Islet precursor cell (in vitro differentiated cells): ENCODE measurements at regions not wholly inside any gene's neighbourhood (a gene's known extent, or its start where the extent isn't known, plus 50 kb on each side); places are given as distances from the start of the nearest gene placed in this dataset.
"Not testable (repeated sequence)": the region's sequence is repeated elsewhere in the genome, so short reads cannot be mapped to it uniquely, and the experiment has no call there.

ENCODE experiments used
- DNase-seq: peaks from one replicate; pipeline ENCODE4 v3.0.0-alpha.2; 2018

DNA sequence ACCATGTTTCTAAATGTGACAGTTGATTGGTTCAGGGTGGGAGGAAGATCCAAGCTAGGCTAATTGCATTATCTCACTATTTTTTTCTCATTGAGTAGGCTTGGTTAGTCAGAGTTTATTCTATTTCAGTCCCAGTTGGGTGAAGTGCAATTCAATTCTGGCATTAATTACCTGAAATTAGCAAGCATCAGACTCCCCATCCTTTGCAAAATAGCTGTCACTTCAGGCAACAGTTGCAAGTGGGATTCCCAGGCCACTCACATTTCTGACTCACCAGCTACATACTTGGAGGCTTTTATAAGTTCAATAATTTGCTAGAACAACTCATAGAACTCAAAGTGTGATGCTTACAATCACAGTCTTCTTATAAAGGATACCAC, 155.8 kb upstream of the HAND2 start:
- no peak for DNase-seq

DNA sequence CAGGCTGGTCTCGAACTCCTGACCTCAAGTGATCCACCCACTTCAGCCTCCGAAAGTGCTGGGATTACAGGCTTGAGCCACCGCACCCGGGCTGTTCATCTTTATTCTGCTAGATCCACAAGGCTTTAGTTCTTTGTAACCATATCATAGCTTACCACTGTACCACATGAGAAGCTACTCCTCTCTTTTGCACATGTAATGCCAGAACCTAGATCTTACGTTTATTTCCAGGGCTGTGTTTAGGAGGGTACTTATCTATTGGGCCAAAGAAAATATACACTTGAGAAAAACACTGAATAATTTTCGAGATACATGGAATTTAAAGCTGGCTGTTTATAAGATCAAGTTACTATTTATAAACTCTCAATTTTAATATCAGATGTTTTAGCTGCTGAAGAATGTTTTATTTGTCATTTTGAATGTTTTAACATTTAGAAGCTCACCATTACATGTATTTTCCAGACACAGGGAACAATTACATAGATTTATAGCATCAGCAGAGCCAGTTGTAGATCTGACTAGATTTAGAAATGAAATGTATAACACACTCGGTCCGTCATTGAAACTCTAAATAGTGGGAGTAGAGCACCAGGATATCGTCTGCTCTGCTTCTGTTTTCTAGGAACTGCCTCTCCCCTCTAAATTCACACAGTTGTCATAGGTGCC, 155.3 kb upstream of the HAND2 start:
- DNase-seq = no peak

DNA sequence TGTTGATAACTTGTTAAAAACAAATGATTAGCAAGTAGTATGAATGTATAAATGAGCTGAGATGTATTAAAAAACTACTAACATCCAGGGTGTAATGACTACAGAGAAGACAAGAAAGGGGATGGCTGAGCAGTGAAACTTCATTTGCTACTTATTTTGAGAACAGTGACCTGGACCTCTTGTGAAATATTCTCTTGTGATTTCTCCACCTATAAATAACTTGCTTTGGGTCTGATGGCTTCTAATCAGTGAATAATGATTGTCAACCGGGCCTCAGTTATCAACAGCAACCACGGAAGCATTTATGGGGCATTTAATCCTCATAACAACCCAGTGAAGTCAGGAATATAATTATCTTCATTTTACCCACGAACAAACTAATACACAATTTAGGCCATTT, 154.2 kb upstream of the HAND2 start:
- DNase-seq = no peak

DNA sequence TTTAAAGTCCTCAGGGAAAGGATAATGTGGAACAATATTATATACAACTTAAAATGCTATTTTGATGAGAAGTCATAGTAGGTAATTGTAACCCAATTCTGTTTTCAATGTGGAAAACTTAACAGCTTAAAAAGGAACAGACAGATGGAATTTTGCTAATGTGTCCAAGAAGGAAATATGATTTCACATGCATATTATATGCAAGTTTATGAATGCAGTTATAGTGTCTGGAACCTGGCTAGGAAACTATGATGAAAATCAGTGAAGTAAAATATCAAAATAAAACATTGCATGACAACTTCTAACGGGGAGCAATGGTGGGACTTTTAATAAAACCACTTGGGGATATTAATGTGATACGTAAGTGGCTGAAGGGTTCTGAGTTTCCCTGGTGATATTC, 152.6 kb upstream of the HAND2 start:
- DNase-seq = no peak

DNA sequence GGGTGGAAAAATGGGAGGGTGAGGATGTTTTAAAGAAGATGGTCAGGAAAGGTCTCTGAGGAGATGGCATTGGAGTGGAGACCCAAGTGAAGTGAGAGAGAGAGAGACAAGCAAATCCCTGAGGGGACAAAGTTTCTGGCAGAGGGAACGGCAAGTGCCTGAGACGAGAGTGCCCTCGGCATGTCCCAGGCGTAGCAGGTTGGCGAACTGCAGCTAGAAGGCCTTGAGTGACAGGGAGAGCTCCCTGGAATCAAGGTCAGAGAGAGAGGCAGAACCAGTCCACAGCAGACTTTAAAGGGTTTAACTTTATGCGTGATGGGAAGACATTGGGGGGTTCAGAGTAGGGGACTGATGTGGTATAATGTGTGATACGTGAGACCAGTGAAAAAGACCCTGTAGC, 150.2 kb upstream of the HAND2 start:
- DNase-seq = no peak

DNA sequence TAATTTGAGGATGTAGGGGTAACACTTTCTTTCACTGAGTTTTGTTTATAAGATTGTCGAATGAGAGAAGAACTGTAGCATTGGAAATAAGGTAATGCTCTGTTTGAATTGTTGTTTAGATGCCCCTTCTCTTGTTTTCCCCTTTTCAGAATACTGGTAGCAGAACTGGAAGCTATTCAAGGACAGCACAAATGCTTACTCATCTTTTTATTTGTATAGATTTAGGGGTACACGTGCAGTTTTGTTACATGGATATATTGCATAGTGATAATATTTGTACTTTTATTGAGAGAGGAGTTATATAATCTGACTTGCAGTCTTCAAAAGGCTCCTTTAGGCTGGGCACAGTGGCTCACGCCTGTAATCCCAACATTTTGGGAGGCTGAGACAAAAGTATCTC, 145.4 kb upstream of the HAND2 start:
- no peak for DNase-seq

DNA sequence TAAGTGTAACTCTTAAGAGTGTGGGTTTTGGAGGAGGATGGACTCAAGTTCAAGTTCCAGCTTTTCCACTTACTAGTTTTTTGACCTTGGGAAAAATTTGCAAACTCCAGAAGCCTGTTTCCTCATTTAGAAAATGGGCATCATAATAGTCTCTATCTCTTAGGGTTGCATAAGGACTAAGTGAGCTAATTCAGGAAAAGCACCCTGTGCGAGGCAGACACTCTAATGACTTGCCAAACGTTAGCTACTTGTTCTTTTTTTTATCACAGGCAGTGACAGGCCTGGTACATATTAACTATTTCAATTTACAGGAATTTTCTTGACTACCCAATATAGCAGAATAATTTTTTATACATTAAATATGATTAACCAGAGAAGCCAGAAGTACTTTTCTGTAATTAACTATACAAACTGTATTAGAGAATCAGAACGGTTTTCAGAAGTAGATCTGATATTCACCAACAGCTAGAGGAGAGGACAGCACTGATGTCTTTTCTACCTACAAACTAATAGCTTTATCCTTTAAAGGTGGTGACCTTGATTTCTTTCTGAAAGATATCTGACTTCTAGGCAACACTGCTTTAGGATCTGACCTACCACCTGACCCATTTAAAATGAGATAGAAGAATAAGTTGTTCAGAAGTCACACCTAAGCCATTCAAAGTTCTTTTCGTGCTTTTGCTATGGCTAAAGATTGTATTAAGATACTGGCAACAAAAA, 139.6 kb upstream of the HAND2 start:
- DNase-seq = no peak

DNA sequence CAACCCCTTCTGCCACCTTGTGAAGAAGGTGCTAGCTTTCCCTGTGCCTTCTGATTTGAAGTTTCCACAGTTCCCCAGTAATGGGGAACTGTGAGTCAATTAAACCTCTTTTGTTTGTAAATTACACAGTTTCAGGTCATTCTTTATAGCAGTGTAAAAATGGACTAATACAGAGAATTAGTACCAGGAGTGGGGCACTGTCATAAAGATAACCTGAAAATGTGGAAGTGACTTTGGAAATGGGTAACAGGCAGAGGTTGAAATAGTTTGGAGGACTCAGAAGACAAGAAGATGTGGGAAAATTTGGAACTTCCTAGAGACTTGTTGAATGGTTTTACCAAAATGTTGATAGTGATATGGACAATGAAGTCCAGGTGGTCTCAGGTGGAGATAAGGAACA, 131.0 kb upstream of the HAND2 start:
- no peak for DNase-seq

DNA sequence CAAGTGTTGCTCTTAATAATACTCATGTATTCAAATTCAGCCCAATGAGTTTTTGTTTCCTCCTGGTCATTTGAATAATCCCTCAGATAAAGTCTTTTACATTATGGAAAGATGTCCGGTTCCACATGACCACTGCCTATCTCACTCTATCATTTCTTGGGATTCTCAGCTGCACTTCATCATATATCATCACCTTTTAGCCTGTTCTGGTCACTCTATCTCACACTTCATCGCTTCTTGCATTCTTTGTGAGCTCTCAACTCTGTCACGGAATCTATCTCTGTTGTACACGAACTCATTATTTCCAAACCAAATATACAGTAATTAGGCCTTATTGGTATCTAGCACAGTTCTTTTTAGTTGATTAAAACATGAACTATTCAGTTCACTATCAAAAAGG, 126.9 kb upstream of the HAND2 start:
- DNase-seq = no peak

DNA sequence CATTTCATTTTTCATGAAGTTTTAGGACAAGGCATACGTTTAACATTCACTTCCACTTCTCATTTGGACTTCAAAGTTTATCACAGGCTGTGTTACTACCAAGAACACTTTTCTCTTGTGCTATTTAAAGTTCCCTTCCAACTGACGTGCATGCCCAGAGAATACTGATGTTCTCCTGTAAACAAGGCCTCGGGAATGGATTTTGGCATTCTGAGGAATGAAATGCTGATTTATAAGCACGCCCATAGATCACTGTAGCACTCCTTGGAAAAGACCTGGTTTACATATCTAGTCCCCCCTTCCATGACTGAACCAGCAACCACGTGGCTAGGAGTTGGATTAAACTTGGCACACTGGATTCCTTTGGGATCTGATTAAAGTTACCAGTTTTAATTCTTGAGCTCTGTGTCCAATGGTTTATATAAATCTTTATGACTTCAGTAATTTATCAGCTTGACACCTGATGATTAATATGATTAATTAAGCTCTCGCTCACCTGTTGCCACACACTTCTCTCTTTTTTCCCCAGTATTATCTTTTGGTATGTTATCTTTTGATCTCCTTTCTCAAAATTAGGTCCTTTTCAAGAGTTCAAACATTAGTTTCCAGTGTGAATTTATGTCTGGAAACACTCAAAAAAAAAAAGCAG, 122.4 kb upstream of the HAND2 start:
- DNase-seq = no peak

DNA sequence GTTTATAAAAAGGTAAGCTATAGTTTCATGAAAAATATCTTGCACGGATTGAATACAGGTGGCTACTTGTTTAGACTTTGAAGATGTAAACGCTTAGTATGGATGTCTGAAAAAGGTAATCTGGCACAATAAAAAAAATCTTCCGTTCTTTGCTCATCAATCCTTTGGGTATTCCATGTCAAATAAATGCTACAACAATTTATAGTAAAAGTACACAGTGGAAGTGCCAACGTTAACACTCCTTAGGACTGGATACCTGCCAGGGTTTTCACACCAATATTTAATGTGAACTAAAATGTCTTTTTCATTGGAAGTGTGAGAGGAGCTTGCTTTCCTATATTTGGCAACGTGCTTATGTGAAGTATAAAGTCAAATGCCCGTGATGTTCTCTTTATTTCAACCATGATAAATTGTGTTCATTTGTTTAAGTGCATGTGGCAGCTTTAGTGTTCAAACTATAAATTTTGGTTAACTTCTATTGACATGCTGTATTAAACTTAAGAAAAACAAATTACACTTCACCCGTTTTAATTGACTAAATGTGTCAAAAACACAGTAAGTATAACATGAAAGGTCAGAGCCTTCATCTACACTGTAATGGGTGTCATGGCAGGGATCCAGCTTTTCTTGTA, 121.7 kb upstream of the HAND2 start:
- no peak for DNase-seq

DNA sequence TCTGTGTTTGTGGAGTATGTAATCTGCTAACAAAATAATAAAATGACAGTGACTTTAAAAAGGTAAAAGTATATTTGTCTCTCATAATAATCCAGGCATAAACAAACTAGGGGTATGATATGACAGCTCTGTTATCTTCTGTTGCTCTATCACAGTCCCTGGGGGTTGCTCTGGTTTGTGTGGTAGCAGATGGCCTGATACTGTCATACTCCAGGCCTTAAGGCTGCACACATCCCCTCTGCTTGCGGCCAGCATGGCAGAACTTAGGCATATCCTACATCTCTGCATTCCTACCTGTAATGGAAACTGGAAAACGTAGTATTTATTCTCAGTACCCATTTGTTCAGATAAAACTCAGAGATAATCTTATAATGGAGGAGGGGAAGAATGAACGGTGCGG, 117.9 kb upstream of the HAND2 start:
- no peak for DNase-seq

DNA sequence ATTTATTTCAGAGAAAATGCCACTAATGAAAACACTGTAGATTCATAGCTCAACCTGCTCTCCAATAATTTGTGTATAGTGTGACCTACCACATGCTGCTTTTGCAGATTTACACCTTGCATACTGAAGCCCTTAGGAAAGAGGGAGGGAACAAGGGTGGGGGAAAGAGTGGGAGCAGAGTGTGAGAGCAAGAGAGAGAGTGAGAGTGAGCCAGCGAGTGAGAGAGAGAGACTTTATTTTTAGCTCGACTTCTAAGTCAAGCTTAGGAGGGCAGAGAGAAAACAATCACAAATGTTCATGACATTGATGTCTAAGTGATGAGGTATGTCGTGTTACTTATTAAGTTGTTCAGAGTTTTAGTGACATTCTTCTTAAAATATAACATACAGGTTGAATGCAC, 112.5 kb upstream of the HAND2 start:
- DNase-seq = no peak

DNA sequence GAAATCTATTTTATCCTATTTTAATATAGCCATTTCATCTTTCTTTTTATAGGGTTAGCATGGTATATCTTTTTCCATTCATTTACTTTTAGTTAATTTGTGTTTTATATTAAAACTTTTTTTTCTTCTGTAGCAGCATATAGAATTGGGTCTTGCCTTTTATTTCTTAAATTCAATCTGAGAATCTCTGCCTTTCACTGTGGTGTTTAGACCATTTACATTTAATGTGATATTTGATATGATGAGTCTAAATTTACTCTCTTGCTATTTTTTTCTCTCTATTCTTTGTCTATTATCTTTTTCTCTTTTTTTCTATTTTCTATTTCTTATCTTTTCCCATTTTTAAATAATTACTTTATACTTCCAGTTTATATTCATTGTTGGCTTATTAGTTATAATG, 105.4 kb upstream of the HAND2 start:
- DNase-seq = no peak

DNA sequence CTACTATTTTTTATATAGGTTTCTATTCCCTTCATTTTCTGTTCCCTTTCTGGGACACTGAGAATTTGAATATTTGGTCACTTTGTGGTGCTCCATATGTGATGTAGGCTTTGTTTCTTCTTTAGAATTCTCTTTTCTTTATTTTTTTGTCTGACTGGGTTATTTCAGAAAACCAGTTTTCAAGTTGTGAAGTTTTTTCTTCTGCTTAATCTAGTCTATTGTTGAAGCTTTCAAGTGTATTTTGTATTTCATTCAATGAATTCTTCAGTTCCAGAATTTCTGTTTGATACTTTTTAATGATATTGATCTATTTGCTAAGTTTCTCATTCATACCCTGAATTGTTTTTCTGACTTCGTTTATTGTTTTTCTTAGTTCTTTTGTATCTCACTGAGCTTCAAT, 96.2 kb upstream of the HAND2 start:
- DNase-seq = no peak

DNA sequence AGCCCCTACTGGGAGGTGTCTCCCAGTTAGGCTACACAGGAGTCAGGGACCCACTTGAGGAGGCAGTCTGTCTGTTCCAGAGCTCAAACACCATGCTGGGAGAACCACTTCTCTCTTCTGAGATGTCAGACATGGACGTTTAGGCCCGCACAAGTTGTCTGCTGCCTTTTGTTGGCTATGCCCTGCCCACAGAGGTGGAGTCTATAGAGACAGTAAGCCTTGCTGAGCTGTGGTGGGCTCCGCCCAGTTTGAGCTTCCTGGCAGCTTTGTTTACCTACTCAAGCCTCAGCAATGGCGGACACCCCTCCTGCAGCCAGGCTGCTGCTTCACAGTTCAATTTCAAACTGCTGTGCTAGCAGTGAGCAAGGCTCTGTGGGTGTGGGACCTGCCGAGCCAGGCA, 88.6 kb upstream of the HAND2 start:
- DNase-seq = not testable (repeated sequence)

DNA sequence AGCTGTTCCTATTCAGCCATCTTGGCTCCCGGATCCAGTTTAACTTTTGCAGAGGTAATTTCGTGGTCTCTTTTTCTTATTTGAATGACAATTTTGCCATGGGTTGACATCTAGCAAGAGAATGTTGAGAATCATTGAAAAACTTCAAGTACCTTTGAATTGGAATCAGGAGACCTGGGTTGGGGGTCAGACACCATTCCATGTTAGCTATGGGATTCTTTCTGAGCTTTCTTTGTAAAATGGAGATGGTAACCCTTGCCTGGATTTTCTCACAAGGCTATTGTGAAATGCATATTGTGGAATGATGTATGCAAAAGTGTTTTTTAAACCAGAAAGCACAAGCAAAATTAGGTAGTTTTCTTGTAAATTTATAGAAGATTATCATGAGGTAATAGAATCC, 79.1 kb upstream of the HAND2 start:
- DNase-seq = no peak

DNA sequence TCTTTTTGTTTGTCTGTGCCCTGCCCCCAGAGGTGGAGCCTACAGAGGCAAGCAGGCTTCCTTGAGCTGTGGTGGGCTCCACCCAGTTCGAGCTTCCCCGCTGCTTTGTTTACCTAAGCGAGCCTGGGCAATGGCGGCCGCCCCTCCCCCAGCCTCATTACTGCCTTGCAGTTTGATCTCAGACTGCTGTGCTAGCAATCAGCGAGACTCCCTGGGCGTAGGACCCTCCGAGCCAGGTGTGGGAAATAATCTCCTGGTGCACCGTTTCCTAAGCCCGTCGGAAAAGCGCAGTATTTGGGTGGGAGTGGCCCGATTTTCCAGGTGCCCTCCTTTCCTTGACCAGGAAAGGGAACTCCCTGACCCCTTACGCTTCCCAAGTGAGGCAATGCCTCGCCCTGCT, 78.6 kb upstream of the HAND2 start:
- not testable (repeated sequence) for DNase-seq

DNA sequence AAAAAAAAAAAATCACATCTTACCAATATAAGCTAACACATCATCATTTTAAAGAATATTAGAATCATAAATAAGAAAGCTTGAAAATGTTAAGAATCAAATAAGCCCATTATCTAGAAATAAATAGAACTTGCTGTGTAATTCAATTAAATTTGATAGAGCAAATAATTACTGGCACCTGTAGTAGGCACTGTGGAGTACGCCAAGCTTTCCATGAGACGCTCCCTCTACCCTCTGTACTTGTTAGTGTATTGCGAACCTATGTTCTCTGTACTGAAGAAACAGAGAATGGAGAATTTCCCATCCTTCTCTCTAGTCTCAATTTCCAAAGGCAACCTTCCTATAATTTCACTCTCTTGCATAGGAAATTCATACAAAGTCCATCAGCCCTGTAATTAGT, 61.7 kb upstream of the HAND2 start:
- no peak for DNase-seq

DNA sequence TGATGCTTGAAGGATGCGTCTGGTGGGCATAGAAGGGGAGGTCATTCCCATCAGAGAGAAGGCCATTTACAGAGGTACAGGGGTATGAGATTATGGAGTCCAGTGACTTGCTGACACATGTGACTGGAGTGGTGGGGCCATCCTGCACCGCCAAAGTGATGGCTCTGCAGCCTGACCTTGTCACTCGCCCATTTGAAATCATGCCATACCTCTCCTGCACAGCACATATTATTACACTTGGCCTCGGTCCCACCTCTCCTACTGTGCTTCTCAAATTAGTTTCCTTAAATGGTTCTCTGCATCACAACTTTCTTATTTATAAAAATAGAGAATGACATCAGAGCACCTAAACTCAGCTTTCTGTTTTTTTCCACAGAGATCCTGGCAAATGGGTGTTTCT, 60.7 kb upstream of the HAND2 start:
- no peak for DNase-seq

DNA sequence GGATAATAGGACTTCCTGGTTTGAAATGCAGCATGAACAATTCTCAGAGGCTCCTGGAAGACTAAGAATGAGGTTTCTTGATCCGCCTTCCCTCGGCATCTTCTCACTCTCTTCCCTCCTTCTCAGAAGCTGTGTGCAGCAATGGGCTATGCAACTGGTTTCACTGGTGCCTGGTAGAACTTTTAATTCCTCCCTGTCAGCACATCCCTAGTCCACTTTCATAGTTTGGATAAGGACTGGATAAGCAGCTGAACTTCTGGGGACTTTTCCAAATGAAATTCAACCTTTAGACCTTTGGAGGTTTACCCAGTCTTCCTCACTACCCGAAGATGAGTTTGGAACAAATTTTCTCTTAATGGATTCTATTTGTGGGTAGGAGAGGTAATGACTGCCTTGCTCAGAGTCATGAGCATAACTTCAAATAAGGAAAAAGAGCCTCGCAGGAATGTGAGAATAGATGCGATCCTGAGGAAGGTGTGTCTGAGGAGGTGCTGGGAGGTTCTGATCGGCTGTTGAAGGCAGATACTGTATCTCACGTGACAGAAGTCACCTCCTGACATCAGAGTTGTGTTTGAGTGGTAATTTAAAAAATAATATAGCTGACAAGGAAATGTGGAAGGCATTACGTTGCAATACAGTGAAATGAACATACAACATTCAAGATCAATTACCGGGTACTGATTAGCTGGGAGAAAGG, 56.0 kb upstream of the HAND2 start:
- no peak for DNase-seq

DNA sequence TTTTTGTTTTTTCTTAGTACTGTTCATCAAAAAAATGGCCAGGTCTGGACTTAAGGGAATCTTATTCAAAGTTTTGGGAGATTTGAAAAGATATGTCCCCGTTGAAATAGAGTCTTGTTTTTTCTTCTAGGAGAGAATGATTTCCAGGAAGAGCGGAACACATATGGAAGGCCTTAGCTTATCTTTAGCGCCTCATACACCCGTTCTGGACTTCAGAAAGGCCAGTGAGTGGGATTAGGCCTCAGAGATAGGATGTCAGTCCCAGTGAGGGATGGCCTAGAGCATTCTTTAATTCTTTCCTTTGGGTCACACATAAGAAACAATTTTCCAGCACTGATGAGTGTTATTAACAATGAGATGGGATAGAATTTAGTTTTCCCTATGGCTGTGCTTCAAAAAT, 54.5 kb upstream of the HAND2 start:
- no peak for DNase-seq
